ENCODE measurements at regions not wholly inside any gene's neighbourhood (a gene's known extent, or its start where the extent isn't known, plus 50 kb on each side); places are given as distances from the start of the nearest gene placed in this dataset.

GRCh38 chr4:100879471-100879870 lies 361.6 kb upstream of the EMCN start:
- TF ChIP-seq CTCF (IDR thresholded peaks at IDR 0.05) (no peak), POLR2A (IDR thresholded peaks at IDR 0.05) (no peak)

Measured in prostate gland (tissue), 2 donors.